ENCODE measurements at regions not wholly inside any gene's neighbourhood (a gene's known extent, or its start where the extent isn't known, plus 50 kb on each side); places are given as distances from the start of the nearest gene placed in this dataset.
"Not testable (repeated sequence)": the region's sequence is repeated elsewhere in the genome, so short reads cannot be mapped to it uniquely, and the experiment has no call there.

GRCh38 chr3:908839-909238, 184.0 kb upstream of the CNTN6 start:
- ChIA-PET POLR2A (ENCODE audit: low non-redundant PET) (no interaction called here), CTCF (no interaction called here)
- H3K27ac ChIP-seq (ENCODE audit: low read depth, low read length, poor library complexity, severe bottlenecking) = no peak overlapping the region
- no peaks in the 10 kb centered on the region for H3K36me3 ChIP-seq (ENCODE audit: insufficient read depth, low read length, poor library complexity, severe bottlenecking)
- intact Hi-C loops (cut with micrococcal nuclease; ENCODE audit: unreplicated experiment) = loop anchor here (10.0 kb wide), 2 partner anchors 176 to 1246 kb away; no protein-coding TSS in a partner anchor
- H3K27me3 ChIP-seq (replicated peaks; ENCODE audit: insufficient read depth, low read depth, low read length, poor library complexity) = no peaks in the 10 kb centered on the region
- no peaks in the 10 kb centered on the region for H3K9me3 ChIP-seq (ENCODE audit: low read depth, low read length, poor library complexity, severe bottlenecking)
- peak; percentile 25 for DNase-seq (ENCODE audit: low spot score)
- no TSS peak for BruUV-seq (replicated peaks)
- no peaks in the 10 kb centered on the region for H3K4me1 ChIP-seq (ENCODE audit: insufficient read depth, low read length, poor library complexity, severe bottlenecking)
- peak; percentile 46 for TF ChIP-seq CTCF (conservative IDR thresholded peaks at IDR 0.05; ENCODE audit: low read depth, low read length)
- TF ChIP-seq EZH2 (IDR thresholded peaks at IDR 0.05; ENCODE audit: borderline replicate concordance, low read depth, low read length, poor library complexity, severe bottlenecking) = no peak
- H3K4me3 ChIP-seq (ENCODE audit: low read depth, low read length, poor library complexity, severe bottlenecking) = no peak overlapping the region

- H3K9me3 ChIP-seq (ENCODE audit: low read depth, low read length, poor library complexity, severe bottlenecking); CTCF ChIA-PET; DNase-seq (ENCODE audit: low spot score); BruUV-seq (replicated peaks); H3K36me3 ChIP-seq (ENCODE audit: insufficient read depth, low read length, poor library complexity, severe bottlenecking); POLR2A ChIA-PET (ENCODE audit: low non-redundant PET); H3K27me3 ChIP-seq (replicated peaks; ENCODE audit: insufficient read depth, low read depth, low read length, poor library complexity); H3K4me1 ChIP-seq (ENCODE audit: insufficient read depth, low read length, poor library complexity, severe bottlenecking); H3K4me3 ChIP-seq (ENCODE audit: low read depth, low read length, poor library complexity, severe bottlenecking); intact Hi-C loops (cut with micrococcal nuclease; ENCODE audit: unreplicated experiment); H3K27ac ChIP-seq (ENCODE audit: low read depth, low read length, poor library complexity, severe bottlenecking): not testable (repeated sequence)
These were observed 180.1 kb upstream of the CNTN6 start for GRCh38 chr3:912717-913116.

GRCh38 chr3:923161-923910, 169.5 kb upstream of the CNTN6 start:
- Histone ChIP-seq H3K27me3 (replicated peaks; ENCODE audit: insufficient read depth, low read depth, low read length, poor library complexity) (no peaks in the 10 kb centered on the region), H3K27ac (ENCODE audit: low read depth, low read length, poor library complexity, severe bottlenecking) (no peak overlapping the region), H3K4me3 (ENCODE audit: low read depth, low read length, poor library complexity, severe bottlenecking) (no peak overlapping the region), H3K4me1 (ENCODE audit: insufficient read depth, low read length, poor library complexity, severe bottlenecking) (no peaks in the 10 kb centered on the region), H3K9me3 (ENCODE audit: low read depth, low read length, poor library complexity, severe bottlenecking) (no peaks in the 10 kb centered on the region), H3K36me3 (ENCODE audit: insufficient read depth, low read length, poor library complexity, severe bottlenecking) (no peaks in the 10 kb centered on the region)
- CTCF ChIA-PET = no interaction called here
- DNase-seq (ENCODE audit: low spot score) = no peak
- TF ChIP-seq EZH2 (IDR thresholded peaks at IDR 0.05; ENCODE audit: borderline replicate concordance, low read depth, low read length, poor library complexity, severe bottlenecking) (no peak), CTCF (conservative IDR thresholded peaks at IDR 0.05; ENCODE audit: low read depth, low read length) (no peak)
- intact Hi-C loops (cut with micrococcal nuclease; ENCODE audit: unreplicated experiment) = no loop called here
- POLR2A ChIA-PET (ENCODE audit: low non-redundant PET) = no interaction called here
- BruUV-seq (replicated peaks) = no TSS peak

GRCh38 chr3:930866-931265, 162.0 kb upstream of the CNTN6 start:
- Histone ChIP-seq H3K4me3 (ENCODE audit: low read depth, low read length, poor library complexity, severe bottlenecking) (no peak overlapping the region), H3K9me3 (ENCODE audit: low read depth, low read length, poor library complexity, severe bottlenecking) (no peaks in the 10 kb centered on the region), H3K27me3 (replicated peaks; ENCODE audit: insufficient read depth, low read depth, low read length, poor library complexity) (no peaks in the 10 kb centered on the region), H3K36me3 (ENCODE audit: insufficient read depth, low read length, poor library complexity, severe bottlenecking) (no peaks in the 10 kb centered on the region), H3K4me1 (ENCODE audit: insufficient read depth, low read length, poor library complexity, severe bottlenecking) (no peaks in the 10 kb centered on the region), H3K27ac (ENCODE audit: low read depth, low read length, poor library complexity, severe bottlenecking) (no peak overlapping the region)
- BruUV-seq (replicated peaks) = no TSS peak
- intact Hi-C loops (cut with micrococcal nuclease; ENCODE audit: unreplicated experiment) = no loop called here
- no peak for TF ChIP-seq EZH2 (IDR thresholded peaks at IDR 0.05; ENCODE audit: borderline replicate concordance, low read depth, low read length, poor library complexity, severe bottlenecking)
- no peak for TF ChIP-seq CTCF (conservative IDR thresholded peaks at IDR 0.05; ENCODE audit: low read depth, low read length)
- ChIA-PET CTCF (no interaction called here), POLR2A (ENCODE audit: low non-redundant PET) (no interaction called here)
- DNase-seq (ENCODE audit: low spot score) = no peak
